GM12878 (cell line): ENCODE measurements at regions not wholly inside any gene's neighbourhood (a gene's known extent, or its start where the extent isn't known, plus 50 kb on each side); places are given as distances from the start of the nearest gene placed in this dataset.

Source experiments
- ATAC-seq: fragments of 200-7000 bp; cut with Tn5 transposase; 3 replicates; pipeline ENCODE4 v1.9.1; 2020; ENCODE audit warnings: mild to moderate bottlenecking, moderate library complexity
- BruUV-seq: library from RNA; stranded (reverse); fragments of 400-500 nt; replicated peaks from 2 replicates; lab custom pipeline; 2021; lab: Mats Ljungman, UMichigan
- CTCF ChIA-PET: fragments of 300-600 bp; sonication (Branson Sonifier 250); formaldehyde crosslinking; extraction: SDS; loops from one replicate; lab custom pipeline; 2021; ENCODE audit warnings: inconsistent platforms; lab: Yijun Ruan, JAX
- POLR2A ChIA-PET: fragments of 350-600 bp; formaldehyde crosslinking; extraction: SDS; loops from one replicate; lab custom pipeline; 2021; ENCODE audit warnings: inconsistent platforms; lab: Charles Lee
- RAD21 ChIA-PET: fragments of 300-600 bp; sonication (Branson Sonifier 250); formaldehyde crosslinking; loops from one replicate; lab custom pipeline; 2023; ENCODE audit warnings: antibody characterized with exemption; ENCODE audit not compliant: unreplicated experiment; lab: Charles Lee
- SMC1A ChIA-PET: fragments of 300-600 bp; sonication (Branson Sonifier 250); formaldehyde crosslinking; loops from one replicate; lab custom pipeline; 2023; ENCODE audit not compliant: unreplicated experiment, uncharacterized antibody; lab: Charles Lee
- DNase-seq: peaks from one replicate; pipeline ENCODE4 v3.0.0-alpha.2; 2011; ENCODE audit warnings: low read depth, low spot score
- FAIRE-seq: peaks from 3 replicates; lab custom pipeline; 2011; peaks lifted over from hg19 to GRCh38; lab: Jason Lieb, UNC
- H2AFZ ChIP-seq: 2 replicates; pipeline ENCODE4 v1.6.0; 2011; ENCODE audit warnings: low read depth, low read length, control low read depth; ENCODE audit not compliant: control insufficient read depth
- H3K27ac ChIP-seq: 2 replicates; pipeline ENCODE4 v1.5.1; 2011; ENCODE audit warnings: control low read depth; ENCODE audit not compliant: control insufficient read depth, insufficient read depth
- H3K27me3 ChIP-seq, 2 experiments: replicated peaks in 1 of 2; 2 replicates each; pipeline versions ENCODE4 v1.6.0 to v1.6.1; 2011; ENCODE audit warnings: low read length in 1 of 2; ENCODE audit not compliant: control insufficient read depth in 2 of 2, insufficient read depth in 2 of 2
- H3K36me3 ChIP-seq, 2 experiments: 2 replicates each; pipeline ENCODE4 v1.5.1; 2011; ENCODE audit warnings: low read length in 1 of 2; ENCODE audit not compliant: control insufficient read depth in 2 of 2, insufficient read depth in 2 of 2
- H3K4me1 ChIP-seq: 2 replicates; pipeline ENCODE4 v1.6.1; 2011; ENCODE audit warnings: mild to moderate bottlenecking, low read length, moderate library complexity, mixed read lengths; ENCODE audit not compliant: control insufficient read depth, insufficient read depth
- H3K4me2 ChIP-seq: 2 replicates; pipeline ENCODE4 v1.6.0; 2011; ENCODE audit warnings: control low read depth; ENCODE audit not compliant: control insufficient read depth, insufficient read depth
- H3K4me3 ChIP-seq: fragments of 200-600 bp; sonication (generic); 2 replicates; pipeline ENCODE4 v1.5.1; 2016
- H3K79me2 ChIP-seq: 2 replicates; pipeline ENCODE4 v1.6.0; 2011; ENCODE audit warnings: low read length; ENCODE audit not compliant: control insufficient read depth, insufficient read depth
- H3K9ac ChIP-seq: 2 replicates; pipeline ENCODE4 v1.8.0; 2011; ENCODE audit warnings: low read length, control low read depth, mixed read lengths; ENCODE audit not compliant: control insufficient read depth, insufficient read depth
- H3K9me3 ChIP-seq: replicated peaks from 3 replicates; pipeline ENCODE4 v1.5.1; 2011; ENCODE audit warnings: mild to moderate bottlenecking, low read length; ENCODE audit not compliant: control insufficient read depth, insufficient read depth
- H4K20me1 ChIP-seq: 2 replicates; pipeline ENCODE4 v1.6.0; 2011; ENCODE audit not compliant: control insufficient read depth, insufficient read depth
- DPF2 ChIP-seq: fragments of 450-650 bp; IDR thresholded peaks from 2 replicates; pipeline ENCODE4 v1.6.1; 2017; ENCODE audit warnings: mild to moderate bottlenecking
- EP300 ChIP-seq, 2 experiments: fragments of 150-350 bp in 1 of 2; IDR thresholded peaks; 2 replicates each; pipeline ENCODE4 v1.6.1; 2011 to 2012; ENCODE audit warnings: low read depth in 2 of 2, low read length in 2 of 2, borderline replicate concordance in 1 of 2, improper control_type of control experiment in 1 of 2, inconsistent platforms in 1 of 2; ENCODE audit not compliant: control insufficient read depth in 1 of 2
- ESRRA ChIP-seq: IDR thresholded peaks from 2 replicates; pipeline ENCODE4 v1.6.1; 2012; ENCODE audit warnings: mild to moderate bottlenecking, low read length, improper control_type of control experiment
- FOXK2 ChIP-seq: fragments of 450-650 bp; IDR thresholded peaks from 2 replicates; pipeline ENCODE4 v1.6.1; 2017; ENCODE audit warnings: mild to moderate bottlenecking, moderate library complexity
- JUNB ChIP-seq: IDR thresholded peaks from 2 replicates; pipeline ENCODE4 v1.6.1; 2016; ENCODE audit warnings: antibody characterized with exemption, mild to moderate bottlenecking
- KDM1A ChIP-seq: fragments of 200-600 bp; sonication (generic); IDR thresholded peaks from 2 replicates; pipeline ENCODE4 v1.6.1; 2016; ENCODE audit warnings: borderline replicate concordance
- MEF2B ChIP-seq: fragments of 450-650 bp; IDR thresholded peaks from 2 replicates; pipeline ENCODE4 v1.6.1; 2018; ENCODE audit warnings: mild to moderate bottlenecking, moderate library complexity; ENCODE audit not compliant: partially characterized antibody, poor library complexity, severe bottlenecking
- NFYA ChIP-seq: IDR thresholded peaks from 2 replicates; pipeline ENCODE4 v1.6.1; 2011; ENCODE audit warnings: low read depth, mild to moderate bottlenecking, low read length, improper control_type of control experiment, borderline replicate concordance
- NR2C1 ChIP-seq: fragments of 450-650 bp; IDR thresholded peaks from 2 replicates; pipeline ENCODE4 v1.6.1; 2017; ENCODE audit warnings: antibody characterized with exemption, mild to moderate bottlenecking, moderate library complexity
- PML ChIP-seq: IDR thresholded peaks from 2 replicates; pipeline ENCODE4 v1.6.1; 2012; ENCODE audit warnings: low read length, inconsistent platforms
- POLR2A ChIP-seq: IDR thresholded peaks from 2 replicates; pipeline ENCODE4 v1.6.1; 2011; ENCODE audit warnings: low read depth, mild to moderate bottlenecking, low read length
- POLR2AphosphoS5 ChIP-seq: IDR thresholded peaks from 2 replicates; pipeline ENCODE4 v1.6.1; 2011; ENCODE audit warnings: mild to moderate bottlenecking, low read length, inconsistent platforms
- SPI1 ChIP-seq: IDR thresholded peaks from 2 replicates; pipeline ENCODE4 v1.6.1; 2011; ENCODE audit warnings: low read depth, mild to moderate bottlenecking, low read length, moderate library complexity, borderline replicate concordance; ENCODE audit not compliant: insufficient read depth
- STAT3 ChIP-seq: IDR thresholded peaks from 2 replicates; pipeline ENCODE4 v1.6.1; 2011; ENCODE audit warnings: low read depth, low read length, improper control_type of control experiment
- WGBS: methylation state at CpG from one replicate; pipeline ENCODE4 v1.1.6; 2016; ENCODE audit warnings: low lambda C conversion rate; ENCODE audit not compliant: insufficient replicate concordance, insufficient coverage; ENCODE audit errors: missing lambda C conversion rate; 5-methylcytosine and 5-hydroxymethylcytosine counted together
- in situ Hi-C: fragments of 300-500 bp; cut with MboI; formaldehyde crosslinking; loops from 9 replicates; pipeline ENCODE4 v1.14.3; 2018; ENCODE audit warnings: mixed read lengths
- intact Hi-C: fragments of 100-400 bp; cut with micrococcal nuclease; formaldehyde crosslinking; loops from one replicate; pipeline ENCODE4 v1.14.2; 2022; ENCODE audit not compliant: unreplicated experiment
- TF ChIP-seq, protein P1 (sequence below): fragments of 450-650 bp; IDR thresholded peaks from 2 replicates; pipeline ENCODE4 v1.6.1; 2016; ENCODE audit warnings: mild to moderate bottlenecking
- TF ChIP-seq, protein P2 (sequence below): fragments of 450-650 bp; IDR thresholded peaks from 2 replicates; pipeline ENCODE4 v1.6.1; 2017; ENCODE audit warnings: antibody characterized with exemption, mild to moderate bottlenecking, moderate library complexity

DNA sequence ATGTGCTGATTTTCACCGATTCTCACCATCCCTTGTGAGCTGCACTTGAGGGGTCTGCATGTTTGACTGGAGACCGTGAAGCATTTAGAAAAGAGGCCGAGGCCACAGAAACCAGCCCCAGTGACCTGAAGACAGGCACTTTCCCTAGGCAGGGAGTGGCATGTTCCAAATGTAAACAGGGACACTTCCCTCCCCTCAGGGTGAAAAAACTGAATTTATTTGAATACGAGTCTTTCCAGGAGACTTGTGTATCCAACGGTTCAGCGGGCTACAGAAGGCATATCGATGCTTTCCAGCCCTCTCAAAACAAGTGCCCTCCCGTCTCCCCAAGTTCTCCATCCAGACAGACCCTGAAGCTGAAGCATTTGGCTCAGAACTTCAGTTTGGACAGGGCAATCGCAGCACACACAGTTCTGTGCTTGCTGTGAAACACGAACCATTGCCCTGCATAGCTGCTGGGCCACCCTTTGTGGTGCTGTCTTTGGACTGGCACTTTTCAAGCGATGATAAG, 106.1 kb downstream of the ZIC5 start:
- Histone ChIP-seq H3K9ac (no peak overlapping the region), H3K4me3 (no peak overlapping the region), H4K20me1 (no peaks in the 10 kb centered on the region), H3K9me3 (no peaks in the 10 kb centered on the region), H3K4me1 (no peaks in the 10 kb centered on the region), H3K4me2 (no peak overlapping the region), H3K79me2 (no peaks in the 10 kb centered on the region), H3K27ac (no peak overlapping the region), H3K27me3 (no peaks in the 10 kb centered on the region), H3K36me3 (no peaks in the 10 kb centered on the region), H2AFZ (no peak overlapping the region)
- ChIA-PET CTCF (no interaction called here), SMC1A (no interaction called here), POLR2A (no interaction called here), RAD21 (no interaction called here)
- intact Hi-C loops (no loop called here), in situ Hi-C loops (no loop called here)
- ATAC-seq (no peak), FAIRE-seq (no peak), DNase-seq (no peak)
- TF ChIP-seq POLR2AphosphoS5 (no peak), NFYA (no peak), MEF2B (no peak), SPI1 (no peak), POLR2A (no peak), ESRRA (no peak)
- TF ChIP-seq, protein P1, sequence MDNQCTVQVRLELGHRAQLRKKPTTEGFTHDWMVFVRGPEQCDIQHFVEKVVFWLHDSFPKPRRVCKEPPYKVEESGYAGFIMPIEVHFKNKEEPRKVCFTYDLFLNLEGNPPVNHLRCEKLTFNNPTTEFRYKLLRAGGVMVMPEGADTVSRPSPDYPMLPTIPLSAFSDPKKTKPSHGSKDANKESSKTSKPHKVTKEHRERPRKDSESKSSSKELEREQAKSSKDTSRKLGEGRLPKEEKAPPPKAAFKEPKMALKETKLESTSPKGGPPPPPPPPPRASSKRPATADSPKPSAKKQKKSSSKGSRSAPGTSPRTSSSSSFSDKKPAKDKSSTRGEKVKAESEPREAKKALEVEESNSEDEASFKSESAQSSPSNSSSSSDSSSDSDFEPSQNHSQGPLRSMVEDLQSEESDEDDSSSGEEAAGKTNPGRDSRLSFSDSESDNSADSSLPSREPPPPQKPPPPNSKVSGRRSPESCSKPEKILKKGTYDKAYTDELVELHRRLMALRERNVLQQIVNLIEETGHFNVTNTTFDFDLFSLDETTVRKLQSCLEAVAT = no peak
- no TSS peak for BruUV-seq
- WGBS = 75% methylated on average over 11 of the region's 11 CpGs

DNA sequence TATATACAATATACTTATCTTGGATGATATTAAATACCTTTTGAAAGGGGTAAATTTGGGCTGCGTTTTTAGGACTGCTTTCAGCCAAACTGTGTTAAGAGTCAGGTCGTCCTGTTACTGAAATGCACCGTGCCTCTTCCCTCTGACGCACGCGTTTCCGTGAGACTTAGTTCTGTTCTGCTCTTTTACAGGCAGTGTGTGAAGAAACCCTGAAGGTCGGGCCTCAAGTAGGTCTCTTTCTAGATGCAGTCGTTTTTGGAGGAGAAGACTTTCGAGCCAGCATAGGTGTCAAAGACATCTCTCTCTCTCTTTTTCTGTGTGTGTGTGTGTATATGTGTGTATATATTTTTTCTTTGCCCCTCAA, 107.0 kb downstream of the ZIC5 start:
- SMC1A ChIA-PET = no interaction called here
- Histone ChIP-seq H3K27me3 (no peaks in the 10 kb centered on the region), H3K9ac (no peak overlapping the region), H3K4me2 (no peak overlapping the region), H3K9me3 (no peaks in the 10 kb centered on the region), H4K20me1 (no peaks in the 10 kb centered on the region)
- CTCF ChIA-PET = no interaction called here
- POLR2A ChIA-PET = no interaction called here
- 64% methylated on average over 10 of the region's 10 CpGs for WGBS
- intact Hi-C loops = no loop called here
- no peak for TF ChIP-seq JUNB
- no peak for TF ChIP-seq DPF2
- no peak for TF ChIP-seq EP300 (IDR thresholded peaks at IDR 0.05; ENCODE audit: borderline replicate concordance in 1 of 2, control insufficient read depth in 1 of 2, low read depth in 2 of 2, low read length in 2 of 2)
- TF ChIP-seq, protein P2, sequence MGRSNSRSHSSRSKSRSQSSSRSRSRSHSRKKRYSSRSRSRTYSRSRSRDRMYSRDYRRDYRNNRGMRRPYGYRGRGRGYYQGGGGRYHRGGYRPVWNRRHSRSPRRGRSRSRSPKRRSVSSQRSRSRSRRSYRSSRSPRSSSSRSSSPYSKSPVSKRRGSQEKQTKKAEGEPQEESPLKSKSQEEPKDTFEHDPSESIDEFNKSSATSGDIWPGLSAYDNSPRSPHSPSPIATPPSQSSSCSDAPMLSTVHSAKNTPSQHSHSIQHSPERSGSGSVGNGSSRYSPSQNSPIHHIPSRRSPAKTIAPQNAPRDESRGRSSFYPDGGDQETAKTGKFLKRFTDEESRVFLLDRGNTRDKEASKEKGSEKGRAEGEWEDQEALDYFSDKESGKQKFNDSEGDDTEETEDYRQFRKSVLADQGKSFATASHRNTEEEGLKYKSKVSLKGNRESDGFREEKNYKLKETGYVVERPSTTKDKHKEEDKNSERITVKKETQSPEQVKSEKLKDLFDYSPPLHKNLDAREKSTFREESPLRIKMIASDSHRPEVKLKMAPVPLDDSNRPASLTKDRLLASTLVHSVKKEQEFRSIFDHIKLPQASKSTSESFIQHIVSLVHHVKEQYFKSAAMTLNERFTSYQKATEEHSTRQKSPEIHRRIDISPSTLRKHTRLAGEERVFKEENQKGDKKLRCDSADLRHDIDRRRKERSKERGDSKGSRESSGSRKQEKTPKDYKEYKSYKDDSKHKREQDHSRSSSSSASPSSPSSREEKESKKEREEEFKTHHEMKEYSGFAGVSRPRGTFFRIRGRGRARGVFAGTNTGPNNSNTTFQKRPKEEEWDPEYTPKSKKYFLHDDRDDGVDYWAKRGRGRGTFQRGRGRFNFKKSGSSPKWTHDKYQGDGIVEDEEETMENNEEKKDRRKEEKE = no peak
- TF ChIP-seq STAT3 = no peak
- no peak for TF ChIP-seq FOXK2
- TF ChIP-seq KDM1A = no peak
- no peak for TF ChIP-seq NR2C1
- no peak for TF ChIP-seq PML
- TF ChIP-seq, all 136 proteins: peak for 0
- no TSS peak for BruUV-seq
- Histone ChIP-seq H3K27ac (no peak overlapping the region), H3K4me3 (no peak overlapping the region), H3K4me1 (peaks cover 4% of the 10 kb centered on the region), H2AFZ (no peak overlapping the region), H3K36me3 (no peaks in the 10 kb centered on the region), H3K79me2 (no peaks in the 10 kb centered on the region)
- FAIRE-seq (no peak), ATAC-seq (no peak), DNase-seq (no peak)
- in situ Hi-C loops = no loop called here
- RAD21 ChIA-PET = no interaction called here
